GM21526 (cell line): ENCODE measurements at regions not wholly inside any gene's neighbourhood (a gene's known extent, or its start where the extent isn't known, plus 50 kb on each side); places are given as distances from the start of the nearest gene placed in this dataset.

Source experiments
- ATAC-seq: cut with Tn5 transposase; IDR thresholded peaks from one replicate; pipeline ENCODE4 v1.9.1; 2021; ENCODE audit warnings: moderate library complexity; ENCODE audit not compliant: unreplicated experiment, low FRiP score

- ATAC-seq: no peak
Observed at GRCh38 chr11:31865606-31866300, 54.6 kb upstream of the PAX6 start.

GRCh38 chr11:31863170-31863832 is 52.2 kb upstream of the PAX6 start:
- no peak for ATAC-seq

- ATAC-seq: no peak
Observed at GRCh38 chr11:31861011-31861410, 49.9 kb upstream of the PAX6 start.
